ENCODE measurements at regions not wholly inside any gene's neighbourhood (a gene's known extent, or its start where the extent isn't known, plus 50 kb on each side); places are given as distances from the start of the nearest gene placed in this dataset.

- TF ChIP-seq CTCF (IDR thresholded peaks at IDR 0.05), result no peak
- no peak for TF ChIP-seq POLR2A (IDR thresholded peaks at IDR 0.05)
Measured at GRCh38 chr9:113668061-113668460, 204.5 kb downstream of the RGS3 start.
